ENCODE measurements at regions not wholly inside any gene's neighbourhood (a gene's known extent, or its start where the extent isn't known, plus 50 kb on each side); places are given as distances from the start of the nearest gene placed in this dataset.

- TF ChIP-seq CTCF (IDR thresholded peaks at IDR 0.05; ENCODE audit: borderline replicate concordance, control extremely low read depth, extremely low read depth, insufficient read depth, missing control alignments) = no peak
- DNase-seq (ENCODE audit: low spot score) = no peak
- in situ Hi-C loops (cut with MboI; ENCODE audit: low sequenced_read_pairs, unreplicated experiment) = no loop called here
These were observed 217.0 kb downstream of the PDCD6IP start for GRCh38 chr3:34015204-34016142.

DNA sequence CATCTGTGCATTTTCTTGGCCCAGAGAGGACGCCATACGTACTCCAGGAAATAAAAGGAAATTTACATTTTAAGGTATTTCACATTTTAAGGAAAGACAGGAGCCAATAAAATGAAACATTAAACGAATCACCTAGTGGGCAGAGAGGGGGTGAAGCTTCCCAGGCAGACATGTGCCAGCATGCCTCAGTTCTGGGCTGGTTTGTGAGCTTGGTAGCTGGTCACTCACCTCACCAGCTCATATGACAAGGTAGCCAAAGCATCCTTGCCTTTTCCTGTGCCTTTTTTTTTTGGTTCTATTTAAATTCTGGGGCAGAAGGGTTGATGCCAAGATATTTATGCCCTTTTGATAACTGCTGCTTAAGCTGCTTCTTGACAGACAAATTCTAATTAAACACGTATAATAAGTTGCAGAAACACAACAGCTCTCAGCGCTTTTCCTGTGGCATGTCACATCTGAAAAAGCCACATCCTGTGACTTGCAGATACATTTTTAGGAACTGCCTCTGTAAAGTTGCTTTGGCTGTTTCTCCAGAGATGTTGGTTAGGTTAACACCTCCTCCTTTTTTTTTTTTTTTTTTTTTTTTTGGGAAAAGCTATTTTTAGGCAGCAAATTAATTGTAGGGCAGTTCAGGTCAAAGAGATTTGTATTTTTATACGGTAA, 218.6 kb downstream of the PDCD6IP start:
- TF ChIP-seq CTCF (IDR thresholded peaks at IDR 0.05; ENCODE audit: borderline replicate concordance, control extremely low read depth, extremely low read depth, insufficient read depth, missing control alignments) = no peak
- no peak for DNase-seq (ENCODE audit: low spot score)
- in situ Hi-C loops (cut with MboI; ENCODE audit: low sequenced_read_pairs, unreplicated experiment) = no loop called here

DNA sequence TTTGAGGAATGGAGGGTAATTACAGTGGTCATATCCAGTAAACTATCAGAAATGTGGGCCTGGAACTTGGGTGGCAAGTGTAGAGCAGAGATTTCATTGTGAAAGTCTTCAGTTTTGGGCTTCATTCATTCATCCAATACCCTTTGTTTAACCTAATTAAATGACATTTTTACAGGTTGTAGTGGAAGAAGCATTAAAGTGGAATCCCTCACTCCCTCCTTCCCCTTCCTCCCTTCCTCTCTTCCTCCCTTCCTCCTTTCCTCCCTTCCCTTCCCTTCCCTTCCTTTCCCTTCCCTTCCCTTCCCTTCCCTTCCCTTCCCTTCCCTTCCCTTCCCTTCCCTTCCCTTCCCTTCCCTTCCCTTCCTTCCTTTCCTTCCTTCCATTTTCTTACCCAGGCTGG, 219.3 kb downstream of the PDCD6IP start:
- in situ Hi-C loops (cut with MboI; ENCODE audit: low sequenced_read_pairs, unreplicated experiment) = no loop called here
- TF ChIP-seq CTCF (IDR thresholded peaks at IDR 0.05; ENCODE audit: borderline replicate concordance, control extremely low read depth, extremely low read depth, insufficient read depth, missing control alignments) = no peak
- DNase-seq (ENCODE audit: low spot score) = no peak

GRCh38 chr3:34019158-34019557, 220.7 kb downstream of the PDCD6IP start:
- no peak for DNase-seq (ENCODE audit: low spot score)
- no peak for TF ChIP-seq CTCF (IDR thresholded peaks at IDR 0.05; ENCODE audit: borderline replicate concordance, control extremely low read depth, extremely low read depth, insufficient read depth, missing control alignments)
- in situ Hi-C loops (cut with MboI; ENCODE audit: low sequenced_read_pairs, unreplicated experiment) = no loop called here

DNA sequence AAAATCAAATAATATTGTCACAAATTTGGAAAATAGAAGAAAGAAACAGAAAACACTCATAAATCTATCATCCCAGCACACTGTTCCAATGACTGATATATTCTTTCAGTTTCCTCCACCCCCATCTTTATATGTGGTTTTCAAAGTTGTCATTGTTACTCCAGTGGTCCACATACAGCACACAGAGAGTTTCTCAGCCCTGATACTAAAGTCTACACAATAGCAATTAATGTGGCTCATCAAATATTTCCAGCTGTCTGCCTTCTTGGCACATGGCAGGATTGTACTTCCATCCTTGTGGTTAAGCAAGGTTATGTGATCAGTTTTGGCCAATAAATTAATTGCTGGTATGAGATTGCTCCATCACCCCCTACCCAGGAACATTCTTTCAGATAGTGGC, 221.7 kb downstream of the PDCD6IP start:
- no peak for DNase-seq (ENCODE audit: low spot score)
- no peak for TF ChIP-seq CTCF (IDR thresholded peaks at IDR 0.05; ENCODE audit: borderline replicate concordance, control extremely low read depth, extremely low read depth, insufficient read depth, missing control alignments)
- in situ Hi-C loops (cut with MboI; ENCODE audit: low sequenced_read_pairs, unreplicated experiment) = no loop called here

DNA sequence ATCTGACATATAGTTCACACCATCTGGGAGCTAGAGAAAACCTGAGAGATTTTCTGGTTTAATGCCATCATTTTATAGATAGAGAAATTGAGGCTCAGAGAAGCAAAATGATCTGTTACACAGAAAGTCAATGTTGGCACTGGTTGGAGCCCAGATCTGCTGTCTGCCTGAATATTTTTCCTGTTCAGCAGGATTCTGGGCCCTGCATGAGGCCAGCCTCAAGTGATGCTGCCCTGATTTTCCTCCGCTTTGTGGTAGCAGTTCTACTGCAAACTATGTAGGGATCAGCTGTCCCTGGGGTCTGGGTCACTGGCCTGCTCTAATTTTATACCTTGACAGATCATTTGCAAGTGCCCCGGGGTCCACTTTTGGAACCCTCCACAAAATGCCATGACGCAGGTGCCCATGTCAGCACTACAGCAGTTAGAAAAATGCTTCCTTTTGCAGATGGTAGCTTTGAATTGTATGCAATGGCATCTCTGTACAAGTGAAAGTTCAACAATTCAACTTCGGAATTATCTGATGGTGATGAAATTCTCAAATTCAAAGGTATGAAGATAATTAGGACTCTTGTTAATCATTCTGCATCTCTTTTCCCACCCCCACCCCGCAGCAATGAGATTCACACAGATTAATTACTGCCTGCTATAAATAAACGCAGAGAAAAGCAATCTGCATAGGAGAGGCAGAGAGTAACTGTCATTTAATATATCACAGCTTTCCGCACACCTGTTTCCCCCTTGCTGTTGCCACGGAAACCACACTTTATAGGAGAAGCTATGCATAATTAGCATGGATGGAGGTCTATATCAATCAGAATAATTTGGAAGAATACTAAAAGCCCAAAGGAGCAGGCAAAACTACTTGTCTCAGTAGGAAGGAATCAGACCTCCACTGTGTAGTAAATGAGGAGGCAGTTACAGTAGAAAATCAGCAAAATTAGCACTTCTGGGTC, 222.6 kb downstream of the PDCD6IP start:
- in situ Hi-C loops (cut with MboI; ENCODE audit: low sequenced_read_pairs, unreplicated experiment) = no loop called here
- DNase-seq (ENCODE audit: low spot score) = no peak
- TF ChIP-seq CTCF (IDR thresholded peaks at IDR 0.05; ENCODE audit: borderline replicate concordance, control extremely low read depth, extremely low read depth, insufficient read depth, missing control alignments) = no peak
